ENCODE measurements at regions not wholly inside any gene's neighbourhood (a gene's known extent, or its start where the extent isn't known, plus 50 kb on each side); places are given as distances from the start of the nearest gene placed in this dataset.

GRCh38 chr10:52999681-53000080 is 227.1 kb upstream of the MBL2 start:
- DNase-seq (ENCODE audit: insufficient read length, low spot score, missing footprints) = no peak
- no peak overlapping the region for H3K4me3 ChIP-seq (ENCODE audit: insufficient read depth, low read length)
- no peaks in the 10 kb centered on the region for H3K36me3 ChIP-seq (ENCODE audit: insufficient read depth, low read length)
- H3K27me3 ChIP-seq (ENCODE audit: insufficient read depth, low read length) = no peaks in the 10 kb centered on the region
- H2AFZ ChIP-seq (ENCODE audit: low read length) = no peak overlapping the region
- no peak overlapping the region for H3K27ac ChIP-seq (ENCODE audit: low read depth, low read length)
- no peak for TF ChIP-seq CTCF (IDR thresholded peaks at IDR 0.05; ENCODE audit: extremely low read depth, low read depth, low read length)
- H3K4me1 ChIP-seq (ENCODE audit: insufficient read depth, low read length) = no peaks in the 10 kb centered on the region
- H3K79me2 ChIP-seq (ENCODE audit: insufficient read depth, low read length) = no peaks in the 10 kb centered on the region
- no peak overlapping the region for H3K4me2 ChIP-seq (ENCODE audit: insufficient read depth, low read length)
- no peaks in the 10 kb centered on the region for H4K20me1 ChIP-seq (ENCODE audit: insufficient read depth, low read length)
- peaks cover 2% of the 10 kb centered on the region for H3K9me3 ChIP-seq (ENCODE audit: low read depth, low read length)

GRCh38 chr10:52999258-52999657 is 226.7 kb upstream of the MBL2 start:
- no peak overlapping the region for H3K4me2 ChIP-seq (ENCODE audit: insufficient read depth, low read length)
- H4K20me1 ChIP-seq (ENCODE audit: insufficient read depth, low read length) = no peaks in the 10 kb centered on the region
- H3K9me3 ChIP-seq (ENCODE audit: low read depth, low read length) = peaks cover 2% of the 10 kb centered on the region
- no peaks in the 10 kb centered on the region for H3K27me3 ChIP-seq (ENCODE audit: insufficient read depth, low read length)
- H3K27ac ChIP-seq (ENCODE audit: low read depth, low read length) = no peak overlapping the region
- no peaks in the 10 kb centered on the region for H3K4me1 ChIP-seq (ENCODE audit: insufficient read depth, low read length)
- no peaks in the 10 kb centered on the region for H3K36me3 ChIP-seq (ENCODE audit: insufficient read depth, low read length)
- no peak for TF ChIP-seq CTCF (IDR thresholded peaks at IDR 0.05; ENCODE audit: extremely low read depth, low read depth, low read length)
- no peak for DNase-seq (ENCODE audit: insufficient read length, low spot score, missing footprints)
- H2AFZ ChIP-seq (ENCODE audit: low read length) = no peak overlapping the region
- no peaks in the 10 kb centered on the region for H3K79me2 ChIP-seq (ENCODE audit: insufficient read depth, low read length)
- no peak overlapping the region for H3K4me3 ChIP-seq (ENCODE audit: insufficient read depth, low read length)

GRCh38 chr10:52997007-52997406 is 224.4 kb upstream of the MBL2 start:
- DNase-seq (ENCODE audit: insufficient read length, low spot score, missing footprints) = no peak
- no peaks in the 10 kb centered on the region for H4K20me1 ChIP-seq (ENCODE audit: insufficient read depth, low read length)
- no peak overlapping the region for H3K27ac ChIP-seq (ENCODE audit: low read depth, low read length)
- no peak for TF ChIP-seq CTCF (IDR thresholded peaks at IDR 0.05; ENCODE audit: extremely low read depth, low read depth, low read length)
- no peaks in the 10 kb centered on the region for H3K79me2 ChIP-seq (ENCODE audit: insufficient read depth, low read length)
- no peaks in the 10 kb centered on the region for H3K4me1 ChIP-seq (ENCODE audit: insufficient read depth, low read length)
- no peaks in the 10 kb centered on the region for H3K36me3 ChIP-seq (ENCODE audit: insufficient read depth, low read length)
- peaks cover 2% of the 10 kb centered on the region for H3K9me3 ChIP-seq (ENCODE audit: low read depth, low read length)
- H3K27me3 ChIP-seq (ENCODE audit: insufficient read depth, low read length) = no peaks in the 10 kb centered on the region
- no peak overlapping the region for H3K4me3 ChIP-seq (ENCODE audit: insufficient read depth, low read length)
- H3K4me2 ChIP-seq (ENCODE audit: insufficient read depth, low read length) = no peak overlapping the region
- H2AFZ ChIP-seq (ENCODE audit: low read length) = no peak overlapping the region

GRCh38 chr10:52994370-52994769 is 221.8 kb upstream of the MBL2 start:
- DNase-seq (ENCODE audit: insufficient read length, low spot score, missing footprints) = no peak
- TF ChIP-seq CTCF (IDR thresholded peaks at IDR 0.05; ENCODE audit: extremely low read depth, low read depth, low read length) = no peak
- H3K9me3 ChIP-seq (ENCODE audit: low read depth, low read length) = peaks cover 4% of the 10 kb centered on the region
- no peak overlapping the region for H2AFZ ChIP-seq (ENCODE audit: low read length)
- no peak overlapping the region for H3K4me3 ChIP-seq (ENCODE audit: insufficient read depth, low read length)
- H3K4me2 ChIP-seq (ENCODE audit: insufficient read depth, low read length) = no peak overlapping the region
- H3K4me1 ChIP-seq (ENCODE audit: insufficient read depth, low read length) = no peaks in the 10 kb centered on the region
- H3K27me3 ChIP-seq (ENCODE audit: insufficient read depth, low read length) = no peaks in the 10 kb centered on the region
- H4K20me1 ChIP-seq (ENCODE audit: insufficient read depth, low read length) = no peaks in the 10 kb centered on the region
- no peaks in the 10 kb centered on the region for H3K36me3 ChIP-seq (ENCODE audit: insufficient read depth, low read length)
- no peaks in the 10 kb centered on the region for H3K79me2 ChIP-seq (ENCODE audit: insufficient read depth, low read length)
- H3K27ac ChIP-seq (ENCODE audit: low read depth, low read length) = no peak overlapping the region

All from osteoblast (primary cell).